Loucy (cell line): ENCODE measurements at regions not wholly inside any gene's neighbourhood (a gene's known extent, or its start where the extent isn't known, plus 50 kb on each side); places are given as distances from the start of the nearest gene placed in this dataset.

Experiments
- H2AFZ ChIP-seq: fragments of 200-600 bp; sonication (generic); 2 replicates; pipeline ENCODE4 v1.6.0; 2016; ENCODE audit warnings: antibody characterized with exemption, mild to moderate bottlenecking, low read length, moderate library complexity
- H3F3A ChIP-seq: fragments of 200-600 bp; 2 replicates; pipeline ENCODE4 v1.6.0; 2016; ENCODE audit warnings: antibody characterized with exemption, low read depth, mild to moderate bottlenecking
- H3K27me3 ChIP-seq: fragments of 200-600 bp; sonication (generic); 2 replicates; pipeline ENCODE4 v1.6.1; 2014; ENCODE audit warnings: low read length, mild to moderate bottlenecking; ENCODE audit not compliant: insufficient read depth, poor library complexity, severe bottlenecking
- H3K36me3 ChIP-seq: fragments of 200-600 bp; sonication (generic); 2 replicates; pipeline ENCODE4 v1.6.1; 2016; ENCODE audit warnings: low read length; ENCODE audit not compliant: insufficient read depth
- H3K4me1 ChIP-seq: fragments of 200-600 bp; sonication (generic); 2 replicates; pipeline ENCODE4 v1.5.1; 2014; ENCODE audit warnings: low read length, mild to moderate bottlenecking; ENCODE audit not compliant: insufficient read depth, poor library complexity, severe bottlenecking
- H3K4me2 ChIP-seq: fragments of 200-600 bp; sonication (generic); 2 replicates; pipeline ENCODE4 v1.6.0; 2014; ENCODE audit warnings: antibody characterized with exemption, low read length, low read depth, mild to moderate bottlenecking; ENCODE audit not compliant: poor library complexity, severe bottlenecking
- H3K4me3 ChIP-seq: fragments of 200-600 bp; sonication (generic); 2 replicates; pipeline ENCODE4 v1.5.1; 2014; ENCODE audit warnings: low read length, mild to moderate bottlenecking, mixed read lengths; ENCODE audit not compliant: poor library complexity, severe bottlenecking
- H3K79me2 ChIP-seq: fragments of 200-600 bp; sonication (generic); 2 replicates; pipeline ENCODE4 v1.6.1; 2014; ENCODE audit warnings: low read length; ENCODE audit not compliant: insufficient read depth
- H3K9ac ChIP-seq: fragments of 200-600 bp; sonication (generic); 2 replicates; pipeline ENCODE4 v1.6.0; 2014; ENCODE audit warnings: mild to moderate bottlenecking, low read depth, low read length, moderate library complexity; ENCODE audit not compliant: poor library complexity, severe bottlenecking
- H3K9me2 ChIP-seq: fragments of 200-600 bp; sonication (generic); replicated peaks from 2 replicates; pipeline ENCODE4 v1.6.1; 2016; ENCODE audit warnings: low read depth, low read length, mixed read lengths
- H3K9me3 ChIP-seq: fragments of 200-600 bp; sonication (generic); 2 replicates; pipeline ENCODE4 v1.6.1; 2014; ENCODE audit warnings: mild to moderate bottlenecking, antibody characterized with exemption, low read length, low read depth; ENCODE audit not compliant: insufficient read depth
- H4K20me1 ChIP-seq: fragments of 200-600 bp; sonication (generic); 2 replicates; pipeline ENCODE4 v1.6.0; 2014; ENCODE audit warnings: antibody characterized with exemption, low read length, mild to moderate bottlenecking; ENCODE audit not compliant: insufficient read depth, poor library complexity, severe bottlenecking
- EZH2phosphoT487 ChIP-seq: fragments of 200-600 bp; IDR thresholded peaks from 2 replicates; pipeline ENCODE4 v1.6.1; 2018; ENCODE audit warnings: antibody characterized with exemption, mild to moderate bottlenecking, moderate library complexity, borderline replicate concordance
- TF ChIP-seq, protein P1 (sequence below): fragments of 200-600 bp; sonication (generic); conservative IDR thresholded peaks from 2 replicates; pipeline ENCODE4 v1.5.1; 2014; ENCODE audit warnings: mild to moderate bottlenecking, antibody characterized with exemption, low read length

DNA sequence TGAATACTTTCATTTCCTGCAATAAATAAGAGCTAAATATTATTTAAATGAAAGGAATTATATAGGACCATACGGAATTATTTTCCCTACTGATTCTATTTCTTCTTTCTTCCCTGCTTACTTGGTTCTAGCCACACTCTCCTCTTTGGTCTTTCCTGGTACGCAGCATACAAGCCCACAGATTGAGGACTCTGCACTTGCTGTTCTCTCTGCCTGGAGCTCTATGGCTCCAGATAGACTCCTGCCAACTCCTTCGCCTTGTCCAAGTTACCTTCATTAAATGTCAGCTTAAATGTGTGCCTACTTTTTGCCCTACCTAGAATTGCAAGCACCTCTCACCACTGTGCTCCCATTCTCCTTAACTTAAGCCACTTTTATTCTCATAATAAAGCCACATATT is 203.4 kb downstream of the MDFIC start:
- H3K36me3 ChIP-seq: no peaks in the 10 kb centered on the region
- no peaks in the 10 kb centered on the region for H3K79me2 ChIP-seq
- no peaks in the 10 kb centered on the region for H3K4me1 ChIP-seq
- H3K27me3 ChIP-seq: no peaks in the 10 kb centered on the region
- no peak overlapping the region for H3K4me3 ChIP-seq
- H3F3A ChIP-seq: no peaks in the 10 kb centered on the region
- H4K20me1 ChIP-seq: no peaks in the 10 kb centered on the region
- no peak overlapping the region for H2AFZ ChIP-seq
- no peak for TF ChIP-seq EZH2phosphoT487
- TF ChIP-seq, protein P1, sequence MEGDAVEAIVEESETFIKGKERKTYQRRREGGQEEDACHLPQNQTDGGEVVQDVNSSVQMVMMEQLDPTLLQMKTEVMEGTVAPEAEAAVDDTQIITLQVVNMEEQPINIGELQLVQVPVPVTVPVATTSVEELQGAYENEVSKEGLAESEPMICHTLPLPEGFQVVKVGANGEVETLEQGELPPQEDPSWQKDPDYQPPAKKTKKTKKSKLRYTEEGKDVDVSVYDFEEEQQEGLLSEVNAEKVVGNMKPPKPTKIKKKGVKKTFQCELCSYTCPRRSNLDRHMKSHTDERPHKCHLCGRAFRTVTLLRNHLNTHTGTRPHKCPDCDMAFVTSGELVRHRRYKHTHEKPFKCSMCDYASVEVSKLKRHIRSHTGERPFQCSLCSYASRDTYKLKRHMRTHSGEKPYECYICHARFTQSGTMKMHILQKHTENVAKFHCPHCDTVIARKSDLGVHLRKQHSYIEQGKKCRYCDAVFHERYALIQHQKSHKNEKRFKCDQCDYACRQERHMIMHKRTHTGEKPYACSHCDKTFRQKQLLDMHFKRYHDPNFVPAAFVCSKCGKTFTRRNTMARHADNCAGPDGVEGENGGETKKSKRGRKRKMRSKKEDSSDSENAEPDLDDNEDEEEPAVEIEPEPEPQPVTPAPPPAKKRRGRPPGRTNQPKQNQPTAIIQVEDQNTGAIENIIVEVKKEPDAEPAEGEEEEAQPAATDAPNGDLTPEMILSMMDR: no peak
- no peaks in the 10 kb centered on the region for H3K9me2 ChIP-seq
- no peaks in the 10 kb centered on the region for H3K9me3 ChIP-seq
- no peak overlapping the region for H3K4me2 ChIP-seq
- no peak overlapping the region for H3K9ac ChIP-seq

DNA sequence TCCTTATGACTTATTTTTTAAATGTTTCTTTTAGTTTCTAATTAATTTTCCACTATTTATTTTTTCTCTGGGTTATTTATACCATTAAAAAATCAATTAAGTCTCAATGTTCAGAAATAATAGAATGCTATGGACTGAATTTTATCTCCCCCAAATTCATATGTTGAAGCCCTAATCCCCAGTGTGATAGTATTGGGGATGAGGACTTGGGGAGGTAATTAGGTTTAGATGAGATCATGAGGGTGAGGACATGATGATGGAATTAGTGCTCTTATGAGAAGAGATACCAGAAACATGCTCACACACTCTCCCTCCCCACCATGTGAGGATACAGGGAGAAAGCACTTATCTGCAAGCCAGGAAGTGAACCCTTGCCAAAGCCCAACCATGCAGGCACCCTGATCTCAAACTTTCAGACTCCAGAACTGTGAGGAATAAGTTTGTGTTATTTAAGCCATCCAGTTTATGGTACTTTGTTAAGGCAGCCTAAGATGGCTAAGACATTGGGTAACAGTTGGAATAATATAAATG is 202.6 kb downstream of the MDFIC start:
- H2AFZ ChIP-seq: no peak overlapping the region
- H3K9ac ChIP-seq: no peak overlapping the region
- no peaks in the 10 kb centered on the region for H3K36me3 ChIP-seq
- no peaks in the 10 kb centered on the region for H3K4me1 ChIP-seq
- no peaks in the 10 kb centered on the region for H3F3A ChIP-seq
- no peaks in the 10 kb centered on the region for H3K79me2 ChIP-seq
- H3K4me3 ChIP-seq: no peak overlapping the region
- TF ChIP-seq, protein P1: no peak
- no peak for TF ChIP-seq EZH2phosphoT487
- no peaks in the 10 kb centered on the region for H3K9me2 ChIP-seq
- H4K20me1 ChIP-seq: no peaks in the 10 kb centered on the region
- H3K9me3 ChIP-seq: no peaks in the 10 kb centered on the region
- no peak overlapping the region for H3K4me2 ChIP-seq
- no peaks in the 10 kb centered on the region for H3K27me3 ChIP-seq

DNA sequence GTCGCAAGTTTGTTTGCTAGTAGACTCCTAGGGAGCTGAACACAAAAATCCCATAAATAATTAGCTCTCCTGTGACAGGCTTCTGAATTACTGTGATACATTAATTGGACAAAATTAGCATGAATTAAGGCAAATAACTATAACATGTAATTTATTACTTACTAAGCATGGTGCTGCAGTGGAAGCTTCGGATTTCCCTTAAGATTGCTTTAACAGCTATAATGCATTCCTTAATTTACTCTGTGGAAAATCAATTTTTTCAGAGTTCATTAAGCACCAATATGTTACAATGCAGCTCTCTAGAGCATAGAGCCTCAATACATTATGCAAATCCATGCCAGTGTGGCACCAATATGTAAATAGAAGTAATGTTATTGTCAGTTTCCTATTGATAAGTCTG is 201.5 kb downstream of the MDFIC start:
- no peaks in the 10 kb centered on the region for H3K79me2 ChIP-seq
- no peaks in the 10 kb centered on the region for H3F3A ChIP-seq
- H2AFZ ChIP-seq: no peak overlapping the region
- no peaks in the 10 kb centered on the region for H3K9me2 ChIP-seq
- H3K9me3 ChIP-seq: no peaks in the 10 kb centered on the region
- no peaks in the 10 kb centered on the region for H4K20me1 ChIP-seq
- H3K4me3 ChIP-seq: no peak overlapping the region
- H3K4me2 ChIP-seq: no peak overlapping the region
- TF ChIP-seq, protein P1: no peak
- TF ChIP-seq EZH2phosphoT487: no peak
- no peaks in the 10 kb centered on the region for H3K4me1 ChIP-seq
- no peaks in the 10 kb centered on the region for H3K27me3 ChIP-seq
- H3K9ac ChIP-seq: no peak overlapping the region
- H3K36me3 ChIP-seq: no peaks in the 10 kb centered on the region
